Left renal pelvis (tissue), 4 donors: ENCODE measurements at regions not wholly inside any gene's neighbourhood (a gene's known extent, or its start where the extent isn't known, plus 50 kb on each side); places are given as distances from the start of the nearest gene placed in this dataset.
"Not testable (repeated sequence)": the region's sequence is repeated elsewhere in the genome, so short reads cannot be mapped to it uniquely, and the experiment has no call there.

ENCODE experiments used
- DNase-seq, 4 donors: peaks; one replicate each; pipeline ENCODE4 v3.0.0-alpha.2; 2013; ENCODE audit warnings: low read depth in 4 of 4, low spot score in 3 of 4

DNA sequence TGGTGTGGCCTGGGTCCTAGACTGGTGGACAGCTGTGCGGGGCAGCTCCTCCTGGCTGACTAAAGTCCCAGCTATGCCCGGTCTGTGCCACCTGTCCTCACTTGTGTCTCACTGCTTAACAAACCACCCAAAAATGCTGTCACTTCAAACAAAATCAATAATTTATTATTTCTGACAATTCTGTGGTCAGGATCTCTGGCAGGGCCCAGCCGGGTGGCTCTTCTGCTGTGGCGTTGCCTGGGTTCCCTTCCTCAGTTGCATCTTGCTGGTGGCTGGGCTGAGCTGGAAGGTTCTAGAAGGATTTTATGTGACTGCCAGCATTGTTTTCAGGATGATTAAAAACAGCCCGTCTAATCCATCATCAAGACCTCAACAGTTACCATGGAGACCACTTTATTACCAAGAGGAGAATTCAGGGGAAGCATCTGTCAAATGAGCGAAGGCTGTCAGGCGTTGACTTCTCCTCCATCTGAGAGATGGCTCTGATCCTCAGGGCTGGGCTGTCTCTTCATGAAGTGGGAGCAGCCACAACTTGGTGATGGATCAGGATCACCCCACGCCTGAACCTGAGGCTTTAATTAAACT is 280.6 kb upstream of the SFSWAP start:
- no peak for DNase-seq

DNA sequence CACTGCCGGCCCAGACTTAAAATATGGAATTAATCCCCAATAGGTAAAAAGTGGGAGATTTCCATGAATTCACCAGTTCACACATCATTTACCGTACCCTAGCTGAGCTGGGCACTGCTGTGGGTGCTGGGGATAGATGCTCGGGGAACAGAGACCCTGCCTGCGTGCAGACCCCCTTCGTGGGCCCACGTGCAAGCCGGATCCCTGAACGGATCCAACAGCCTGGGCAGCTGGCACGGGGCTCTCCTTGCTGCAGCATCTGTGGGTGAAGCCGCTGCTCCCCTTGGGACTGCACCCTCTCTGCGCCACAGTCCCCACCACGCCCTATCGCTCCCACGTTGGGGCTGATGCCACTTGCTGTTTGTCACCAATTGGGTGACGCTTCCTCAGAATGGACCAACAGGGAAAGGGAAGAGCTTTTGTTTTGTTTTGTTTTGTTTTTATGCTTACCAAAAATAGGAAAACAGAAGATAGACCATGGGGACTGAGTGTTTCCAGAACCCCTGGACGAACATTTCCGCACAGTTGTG is 279.7 kb upstream of the SFSWAP start:
- not testable (repeated sequence) for DNase-seq

DNA sequence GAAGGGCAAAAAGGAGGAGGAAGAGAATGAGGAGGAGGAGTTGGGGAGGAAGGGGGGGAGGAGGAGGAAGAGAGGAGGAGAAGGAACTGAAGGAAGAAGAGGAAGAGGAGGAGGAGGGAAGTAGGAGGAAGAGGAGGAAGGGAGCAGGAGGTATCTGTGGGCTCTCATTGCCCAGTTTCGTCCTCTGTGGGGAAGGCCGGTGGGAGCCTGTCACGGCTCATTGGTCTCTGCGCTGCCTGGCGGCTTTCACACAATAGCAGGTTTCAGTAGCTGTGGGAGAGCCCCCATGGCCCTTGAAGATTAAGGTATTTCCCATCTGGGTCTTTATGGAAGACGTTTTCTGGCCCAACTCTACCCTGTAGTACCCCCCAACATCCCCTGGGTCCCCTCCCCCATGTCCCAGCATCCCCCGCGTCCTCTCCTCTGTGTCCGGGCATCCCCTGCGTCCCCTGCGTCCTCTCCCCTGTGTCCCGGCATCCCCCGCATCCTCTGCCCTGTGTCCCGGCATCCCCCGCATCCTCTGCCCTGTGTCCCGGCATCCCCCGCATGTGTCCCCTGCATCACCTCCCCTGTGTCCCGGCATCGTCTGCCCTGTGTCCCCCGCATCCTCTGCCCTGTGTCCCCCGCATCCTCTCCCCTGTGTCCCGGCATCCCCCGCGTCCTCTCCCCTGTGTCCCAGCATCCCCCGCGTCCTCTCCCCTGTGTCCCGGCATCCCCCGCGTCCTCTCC is 278.2 kb upstream of the SFSWAP start:
- no peak for DNase-seq

DNA sequence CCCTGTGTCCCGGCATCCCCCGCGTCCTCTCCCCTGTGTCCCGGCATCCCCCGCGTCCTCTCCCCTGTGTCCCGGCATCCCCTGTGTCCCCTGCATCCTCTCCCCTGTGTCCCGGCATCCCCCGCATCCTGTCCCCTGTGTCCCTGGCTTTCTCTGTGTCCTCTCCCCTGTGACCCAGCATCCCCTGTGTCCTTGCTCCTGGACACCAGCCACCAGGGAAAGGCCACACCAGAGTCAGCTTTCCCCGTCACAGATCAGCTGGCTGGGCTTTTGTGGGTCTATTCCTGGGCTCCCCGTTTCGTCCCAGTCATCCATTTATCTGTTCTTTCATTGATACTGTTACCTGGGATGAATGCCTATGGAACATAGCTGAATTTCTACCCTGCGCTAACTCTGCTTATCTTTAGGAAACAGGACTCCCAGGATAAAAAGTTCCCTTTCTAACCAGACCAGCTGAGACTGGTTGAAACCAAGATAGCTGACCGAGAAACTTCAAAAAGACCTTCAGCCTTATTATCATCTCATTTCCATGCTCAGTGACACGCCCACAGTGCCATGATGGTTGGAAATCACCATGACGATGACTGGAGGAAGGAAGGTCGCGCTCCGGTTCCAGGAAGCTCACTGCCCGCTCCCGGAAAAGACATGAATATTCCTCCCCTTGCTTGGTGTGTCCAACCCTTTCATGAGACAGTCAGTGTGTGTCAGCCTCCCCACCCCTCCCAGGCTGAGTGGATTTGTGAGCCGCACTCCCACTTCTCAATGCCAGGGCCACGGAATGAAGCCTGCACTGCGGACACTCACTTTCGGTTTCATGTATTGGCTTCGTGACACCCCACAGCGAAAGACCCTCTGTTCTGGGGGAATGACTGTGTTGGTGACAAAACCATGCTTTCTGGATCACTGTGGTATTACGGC is 276.4 kb upstream of the SFSWAP start:
- DNase-seq = no peak

DNA sequence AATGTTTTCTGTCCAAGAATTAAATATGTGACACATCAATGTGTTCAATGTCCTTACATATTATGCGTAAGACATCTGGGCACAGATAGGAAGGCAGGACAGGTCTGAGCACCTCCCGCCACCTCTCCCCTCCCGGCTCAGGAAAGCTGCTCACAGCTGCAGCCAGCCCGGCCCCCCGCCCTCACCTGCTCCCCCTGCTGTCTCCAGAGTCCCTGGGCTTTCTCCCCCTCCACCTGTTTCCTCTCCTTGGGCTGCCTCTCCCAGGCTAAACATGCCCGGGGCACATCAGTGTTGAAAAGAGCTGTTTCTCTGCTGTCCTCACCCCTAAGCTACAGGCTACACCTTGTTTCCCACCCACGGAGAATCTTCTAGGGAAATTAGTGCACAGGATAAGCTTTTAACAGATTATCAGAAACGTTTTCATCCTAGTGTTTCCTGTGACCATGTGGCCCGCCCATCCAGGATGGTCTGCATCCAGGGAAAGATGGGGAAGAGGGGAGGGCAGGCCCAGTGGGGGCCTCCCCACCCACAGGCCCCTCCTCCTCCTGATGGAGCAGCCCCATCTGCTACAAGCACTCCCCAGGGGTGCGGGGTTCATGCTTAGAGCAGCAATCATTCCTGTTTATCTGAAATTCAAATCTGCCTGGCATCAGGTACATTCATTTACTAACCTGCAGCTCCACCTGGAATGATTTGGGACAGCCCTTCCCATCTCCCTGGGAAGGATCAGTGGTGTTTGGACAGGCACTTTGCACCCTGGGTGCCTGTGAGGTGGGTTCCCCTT is 273.8 kb upstream of the SFSWAP start:
- no peak for DNase-seq

DNA sequence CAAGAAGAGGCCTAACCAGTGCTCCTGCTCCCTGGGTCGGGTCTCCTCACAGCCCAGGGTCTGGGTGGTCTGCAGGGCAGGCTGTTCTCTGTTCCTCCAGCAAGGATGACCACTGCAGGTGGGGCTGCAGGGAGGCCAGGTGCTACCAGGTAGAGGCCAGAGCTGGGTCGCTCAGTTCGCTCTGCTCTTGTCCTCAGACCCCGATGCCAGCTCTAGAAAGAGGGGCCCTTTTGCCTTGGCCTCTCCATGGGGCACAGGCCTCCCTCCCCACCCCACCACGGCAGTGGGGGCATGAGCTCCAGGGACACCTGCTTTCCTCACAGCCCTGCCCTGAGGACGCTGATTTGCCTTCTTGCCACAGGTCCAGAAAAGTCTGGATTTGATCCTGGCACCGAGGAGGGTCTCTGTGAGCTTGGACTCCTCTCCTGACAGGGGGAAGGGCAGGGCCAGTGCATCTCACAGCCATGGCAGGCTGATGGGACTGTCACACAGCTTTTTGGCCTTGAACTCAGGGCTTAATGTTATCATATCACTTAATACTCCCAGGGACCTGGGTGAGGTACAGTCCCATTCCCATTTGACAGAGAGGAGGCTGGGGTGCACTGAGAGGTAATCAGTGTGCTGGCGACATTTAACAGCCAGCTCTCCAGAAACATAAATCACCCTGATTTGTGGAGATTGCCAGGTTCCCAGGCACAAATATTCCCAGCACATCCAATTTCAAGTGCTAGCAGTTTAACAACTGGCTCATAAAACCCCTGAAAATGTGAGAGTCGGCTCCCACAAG is 273.0 kb upstream of the SFSWAP start:
- no peak for DNase-seq

DNA sequence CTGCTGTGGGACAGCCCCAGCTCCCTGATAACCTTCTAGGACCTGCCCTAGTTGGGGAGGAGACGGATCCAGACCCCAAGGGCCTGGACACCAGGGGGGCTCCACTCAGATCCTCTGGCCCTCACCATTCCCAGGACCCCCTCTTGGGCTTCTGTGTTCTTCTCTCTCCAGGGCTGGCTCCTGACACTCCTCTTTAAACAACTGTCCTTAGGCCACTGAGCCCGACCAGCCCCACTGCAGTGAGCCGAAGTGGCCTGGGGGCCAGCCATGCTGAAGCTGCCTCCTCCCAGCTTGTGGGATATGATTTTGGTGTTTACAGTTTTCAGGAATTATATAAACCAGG is 272.4 kb upstream of the SFSWAP start:
- DNase-seq = not testable (repeated sequence)

DNA sequence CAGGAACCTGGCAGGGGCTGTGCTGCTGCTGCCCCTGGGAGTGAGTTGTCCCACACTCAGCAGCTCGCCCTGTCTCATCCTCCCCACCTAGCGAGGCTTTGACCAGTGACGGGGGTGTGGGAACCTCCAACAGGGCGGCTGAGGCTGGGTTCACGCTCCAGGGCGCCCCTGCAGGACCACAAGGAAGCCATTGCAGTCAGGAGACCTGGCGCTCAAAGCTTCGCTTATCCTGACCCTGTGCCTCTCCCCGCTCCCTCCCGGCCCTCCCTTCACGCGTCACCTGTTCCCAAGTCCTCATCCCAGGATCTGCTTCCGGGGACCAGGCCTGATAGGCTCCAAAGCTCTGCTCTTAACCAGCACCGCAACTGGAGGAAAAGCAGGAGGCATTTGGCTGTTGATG is 272.0 kb upstream of the SFSWAP start:
- DNase-seq = no peak

DNA sequence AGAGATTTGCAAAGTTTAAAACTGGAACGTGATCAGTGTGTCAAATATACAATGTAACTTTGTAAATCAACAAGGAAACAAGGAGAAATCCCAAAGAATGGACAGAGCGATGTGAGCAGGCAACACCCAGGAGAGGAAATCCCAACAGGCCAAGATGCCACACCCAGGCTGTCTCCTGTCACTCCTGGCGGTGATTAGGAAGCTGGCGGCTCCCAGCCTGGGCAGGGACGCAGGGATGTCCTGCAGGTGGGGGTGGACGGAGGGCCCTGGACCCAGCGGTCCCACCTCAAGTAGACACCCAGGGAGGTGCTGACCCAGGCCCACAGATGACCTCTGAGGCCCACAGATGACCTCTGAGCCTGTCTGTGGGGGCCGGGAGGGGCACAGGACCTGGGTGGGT is 271.1 kb upstream of the SFSWAP start:
- DNase-seq = not testable (repeated sequence)

DNA sequence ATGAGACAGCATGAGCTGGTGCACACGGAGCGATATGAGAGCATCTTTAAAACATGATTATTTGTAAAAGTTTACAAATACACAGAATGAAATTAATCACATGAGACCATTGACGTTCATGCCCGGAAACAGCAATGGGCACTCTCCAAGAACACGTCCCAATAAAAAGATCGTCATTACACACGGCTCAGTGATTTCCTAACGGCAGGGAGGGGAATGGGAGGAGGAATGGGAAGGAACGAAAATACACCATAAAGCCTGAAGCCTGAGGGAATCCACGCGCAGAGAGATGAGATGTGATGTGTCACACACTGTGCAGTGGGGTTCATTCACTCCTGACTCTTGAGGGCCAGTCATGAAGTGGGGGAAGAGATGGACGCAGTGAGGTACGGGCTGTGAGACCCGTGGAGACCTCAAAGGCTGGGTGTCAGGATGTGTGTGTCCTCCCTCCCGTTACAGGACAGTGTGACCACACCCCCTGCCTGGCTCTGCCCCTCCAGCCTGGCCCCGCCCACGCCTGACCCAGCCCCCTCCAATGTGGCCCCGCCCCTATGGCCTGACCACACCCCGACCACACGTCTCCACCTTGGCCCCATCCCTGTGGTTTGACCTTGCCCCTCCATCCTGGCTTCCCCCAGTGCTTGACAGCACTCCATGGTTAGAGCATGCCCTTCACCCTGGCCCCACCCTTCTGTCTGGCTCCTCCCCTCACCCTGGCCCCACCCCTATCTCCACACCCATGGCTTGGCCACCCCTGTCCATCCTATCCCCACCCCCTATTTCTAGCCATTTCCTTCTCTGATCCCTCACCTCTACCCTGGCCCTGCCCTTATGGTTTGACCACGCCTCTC is 270.5 kb upstream of the SFSWAP start:
- DNase-seq = not testable (repeated sequence)

DNA sequence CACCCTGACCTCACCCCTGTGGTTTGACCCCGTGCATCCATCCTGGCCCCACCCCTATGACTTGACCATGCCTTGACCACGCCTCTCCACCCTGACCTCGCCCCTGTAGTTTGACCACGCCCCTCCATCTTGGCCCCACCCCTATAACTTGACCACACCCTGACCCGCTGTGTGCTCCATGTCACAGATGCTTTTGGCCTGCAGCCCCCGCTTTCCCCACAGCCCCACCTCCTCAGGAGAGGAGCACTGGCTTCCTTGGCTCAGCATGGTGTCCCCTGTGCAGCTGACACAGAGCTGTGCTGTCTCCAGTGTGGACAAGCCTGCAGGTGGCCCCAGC is 269.9 kb upstream of the SFSWAP start:
- DNase-seq = no peak

DNA sequence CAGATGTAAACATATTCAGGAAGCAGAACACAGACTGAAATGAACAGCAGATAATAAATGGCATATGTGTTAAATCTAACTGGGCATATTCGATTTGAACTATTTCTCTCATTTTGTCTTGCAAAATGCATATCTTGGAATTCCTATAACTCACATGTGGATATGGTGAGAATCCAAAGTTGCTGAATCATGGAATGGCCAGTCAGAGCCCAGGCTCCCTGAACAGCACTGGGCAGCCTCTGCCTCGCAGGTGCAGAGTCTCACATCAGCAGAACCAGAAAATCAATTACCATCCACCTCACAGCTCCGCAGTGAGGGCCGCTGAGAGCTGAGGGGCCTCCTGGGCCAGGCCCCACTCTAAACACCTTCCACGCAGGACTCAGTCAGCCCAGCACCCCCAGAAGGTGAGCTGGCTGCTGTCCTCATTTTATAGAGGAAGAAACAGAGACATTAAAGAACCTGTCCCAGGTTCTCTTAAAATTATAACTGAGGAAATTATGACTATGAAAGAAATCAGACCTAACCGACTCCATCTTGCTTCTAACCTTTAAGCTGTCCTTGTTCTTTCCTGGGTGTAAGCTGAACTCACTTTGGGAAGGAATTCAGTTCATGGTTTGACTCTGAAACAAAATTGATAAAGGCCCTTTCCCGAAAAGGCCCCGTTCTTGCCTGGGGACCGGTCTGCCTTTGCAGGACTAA is 269.1 kb upstream of the SFSWAP start:
- DNase-seq = no peak

DNA sequence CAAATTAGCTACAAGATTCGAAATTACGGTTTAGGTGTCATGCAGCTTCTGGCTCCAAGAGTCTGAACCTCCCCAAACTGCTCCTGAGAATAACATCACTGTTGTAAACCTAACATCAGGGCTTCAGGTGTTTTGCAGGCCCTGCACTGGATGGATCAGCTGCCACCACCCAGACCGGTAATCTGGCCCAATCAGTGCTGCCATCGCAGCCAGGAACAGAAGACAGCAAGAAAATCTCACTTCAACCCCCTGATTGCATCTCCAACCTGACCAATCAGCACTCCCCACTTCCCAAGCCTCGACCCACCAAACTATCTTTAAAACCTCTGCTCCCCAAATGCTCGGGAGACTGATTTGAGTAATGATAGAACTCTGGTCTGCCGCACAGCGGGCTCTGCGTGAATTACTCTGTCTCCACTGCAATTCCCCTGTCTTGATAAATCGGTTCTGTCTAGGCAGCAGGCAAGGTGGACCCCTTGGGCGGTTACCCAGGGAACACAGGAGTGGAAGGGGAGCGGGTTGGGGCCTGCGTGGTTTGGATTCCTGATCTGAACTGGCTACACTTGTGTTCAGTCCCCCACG is 268.5 kb upstream of the SFSWAP start:
- no peak for DNase-seq

DNA sequence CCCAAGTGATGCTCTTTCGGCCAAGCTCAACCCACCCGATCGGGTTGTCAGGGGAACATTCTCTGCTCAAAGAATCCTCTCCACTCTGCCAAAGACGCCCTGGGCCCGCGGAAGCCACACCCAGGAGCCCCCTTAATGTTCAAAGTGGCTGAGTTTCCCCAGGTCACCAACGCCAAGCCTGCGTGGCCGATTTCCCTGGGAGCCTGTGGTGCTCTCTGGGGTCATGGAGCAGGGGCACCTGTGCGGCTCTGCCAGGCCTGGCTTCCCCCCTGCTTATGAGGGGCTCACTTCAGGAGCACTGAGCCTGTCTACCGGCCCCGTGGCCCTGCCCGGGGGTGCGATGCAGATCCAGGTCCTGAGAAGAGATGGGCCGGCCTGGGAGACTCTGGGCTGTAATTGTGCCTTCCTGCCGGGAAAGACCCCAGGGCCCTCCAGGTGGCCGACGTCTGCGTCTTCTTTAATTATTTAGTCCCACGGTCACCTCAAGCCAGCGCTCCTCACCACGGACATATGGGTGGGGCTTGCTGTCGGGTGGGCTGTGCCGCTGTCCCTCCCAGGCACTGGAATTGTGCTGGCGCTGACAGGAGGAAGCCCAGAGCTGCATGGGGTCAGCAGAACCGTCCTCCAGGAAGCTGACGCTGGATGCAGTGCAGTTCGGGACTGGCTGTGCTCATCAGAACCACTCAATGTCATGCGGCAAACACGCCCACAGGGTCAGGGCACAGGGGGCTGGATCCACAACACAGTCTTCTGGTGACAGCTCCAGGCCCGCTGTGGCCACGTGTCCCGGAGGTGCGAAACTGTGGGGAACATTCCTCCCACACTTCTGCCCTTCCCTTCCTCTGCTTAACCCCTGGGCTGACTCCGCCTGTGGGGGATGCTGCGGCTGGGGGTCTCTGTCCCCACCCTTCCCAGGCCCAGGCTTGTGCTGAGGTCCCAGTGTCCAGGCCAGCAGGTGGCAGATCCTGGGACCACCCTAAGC is 267.6 kb upstream of the SFSWAP start:
- no peak for DNase-seq

DNA sequence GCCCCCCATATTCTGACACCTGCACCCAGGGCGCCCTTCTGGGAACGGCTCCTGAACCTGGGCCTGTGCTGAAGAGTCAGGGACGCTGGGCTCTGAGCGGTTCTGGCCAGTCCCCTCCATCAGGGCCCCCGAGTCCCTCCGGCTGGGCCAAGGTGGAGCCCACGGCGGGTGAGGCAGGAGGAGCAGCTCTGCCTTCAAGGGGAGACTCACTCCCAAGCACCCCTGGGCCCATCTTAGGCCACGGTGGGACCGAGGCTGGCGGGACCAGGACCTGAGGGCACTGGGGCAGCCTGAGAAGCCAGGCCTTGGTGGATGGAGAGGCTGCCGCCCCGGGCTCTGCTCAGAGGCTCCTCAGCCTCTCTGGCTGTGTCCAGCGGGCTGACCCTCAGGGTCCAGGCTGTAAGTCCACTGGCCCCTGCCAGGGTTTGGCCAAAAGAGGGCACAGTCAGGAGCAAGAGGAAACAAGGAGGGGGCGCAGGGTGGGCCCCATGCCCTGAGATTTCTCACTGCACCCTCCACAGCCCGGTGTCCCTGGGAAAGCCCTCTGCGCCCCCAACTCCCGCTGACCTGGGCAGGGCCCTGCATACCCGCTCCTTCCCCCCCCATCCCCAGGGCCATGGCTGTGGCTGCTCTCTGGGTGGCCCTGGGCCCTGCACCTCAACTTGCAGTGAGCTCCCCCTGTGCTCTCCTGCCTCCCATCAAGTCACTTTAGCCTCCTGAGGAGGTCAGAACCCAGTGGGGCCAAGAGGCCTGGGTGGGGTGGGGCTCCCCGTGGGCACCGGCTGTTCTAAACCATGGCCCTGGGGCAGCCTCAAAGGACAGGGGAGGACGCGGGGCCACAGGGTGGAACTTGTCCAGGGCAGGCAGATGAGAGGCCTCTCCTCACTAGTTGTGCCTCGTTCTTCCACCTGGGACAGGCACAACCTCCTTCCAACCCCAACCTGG is 266.4 kb upstream of the SFSWAP start:
- no peak for DNase-seq
